ENCODE measurements at regions not wholly inside any gene's neighbourhood (a gene's known extent, or its start where the extent isn't known, plus 50 kb on each side); places are given as distances from the start of the nearest gene placed in this dataset.
"Not testable (repeated sequence)": the region's sequence is repeated elsewhere in the genome, so short reads cannot be mapped to it uniquely, and the experiment has no call there.

DNA sequence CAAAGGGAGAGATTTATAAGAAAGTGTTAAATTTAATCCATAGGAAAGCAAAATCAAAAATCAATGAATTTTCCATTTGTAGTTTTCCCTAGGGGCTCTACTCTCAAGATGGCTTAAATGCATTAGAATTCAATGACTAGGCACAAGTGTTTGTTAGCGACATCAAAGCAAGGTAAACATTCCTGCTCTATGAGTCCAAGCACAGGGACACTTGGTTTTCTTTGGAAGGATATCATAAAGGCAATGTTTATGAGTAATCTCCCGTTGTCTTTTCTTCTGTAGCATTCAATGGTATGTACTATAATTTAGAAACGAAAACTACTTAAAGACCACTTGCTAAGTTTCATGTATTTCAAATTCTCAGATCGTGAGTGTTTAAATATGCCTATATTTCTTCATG, 54.8 kb upstream of the ZNF717 start:
- DNase-seq (ENCODE audit: low spot score) = not testable (repeated sequence)

DNA sequence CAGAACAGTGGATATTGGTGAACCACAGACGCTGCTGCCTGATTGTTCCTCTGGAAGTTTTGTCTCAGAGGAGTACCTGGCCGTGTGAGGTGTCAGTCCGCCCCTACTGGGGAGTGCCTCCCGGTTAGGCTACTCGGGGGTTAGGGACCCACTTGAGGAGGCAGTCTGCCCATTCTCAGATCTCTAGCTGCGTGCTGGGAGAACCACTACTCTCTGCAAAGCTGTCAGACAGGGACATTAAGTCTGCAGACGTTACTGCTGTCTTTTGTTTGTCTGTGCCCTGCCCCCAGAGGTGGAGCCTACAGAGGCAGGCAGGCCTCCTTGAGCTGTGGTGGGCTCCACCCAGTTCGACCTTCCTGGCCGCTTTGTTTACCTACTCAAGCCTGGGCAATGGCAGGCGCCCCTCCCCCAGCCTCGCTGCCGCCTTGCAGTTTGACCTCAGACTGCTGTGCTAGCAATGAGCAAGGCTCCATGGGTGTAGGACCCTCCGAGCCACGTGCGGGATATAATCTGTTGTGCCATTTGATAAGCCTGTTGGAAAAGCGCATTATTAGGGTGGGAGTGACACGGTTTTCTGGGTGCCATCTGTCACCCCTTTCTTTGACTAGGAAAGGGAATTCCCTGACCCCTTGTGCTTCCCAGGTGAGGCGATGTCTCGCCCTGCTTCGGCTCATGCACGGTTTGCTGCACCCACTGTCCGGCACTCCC, 65.1 kb upstream of the ZNF717 start:
- not testable (repeated sequence) for DNase-seq (ENCODE audit: low spot score)

DNA sequence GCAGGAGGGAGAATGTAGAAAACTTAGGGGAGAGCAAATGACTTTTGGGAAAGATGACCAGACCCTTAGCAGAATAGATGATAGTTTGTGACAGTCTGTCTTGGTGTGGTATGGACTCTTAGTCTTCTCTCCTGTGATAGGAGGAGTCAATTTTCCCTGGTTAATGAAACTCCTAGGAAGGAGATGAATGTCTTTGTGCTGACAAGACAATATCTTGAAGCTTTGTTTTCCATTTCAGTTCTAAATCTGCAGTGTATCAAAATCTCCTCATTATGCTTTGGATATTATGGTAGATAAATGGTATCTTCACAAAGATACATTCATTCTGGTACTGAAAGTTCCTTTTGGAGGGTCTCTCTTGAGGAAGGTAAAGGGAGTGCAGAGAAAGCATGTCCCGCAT, 77.8 kb upstream of the ZNF717 start:
- no peak for DNase-seq (ENCODE audit: low spot score)

DNA sequence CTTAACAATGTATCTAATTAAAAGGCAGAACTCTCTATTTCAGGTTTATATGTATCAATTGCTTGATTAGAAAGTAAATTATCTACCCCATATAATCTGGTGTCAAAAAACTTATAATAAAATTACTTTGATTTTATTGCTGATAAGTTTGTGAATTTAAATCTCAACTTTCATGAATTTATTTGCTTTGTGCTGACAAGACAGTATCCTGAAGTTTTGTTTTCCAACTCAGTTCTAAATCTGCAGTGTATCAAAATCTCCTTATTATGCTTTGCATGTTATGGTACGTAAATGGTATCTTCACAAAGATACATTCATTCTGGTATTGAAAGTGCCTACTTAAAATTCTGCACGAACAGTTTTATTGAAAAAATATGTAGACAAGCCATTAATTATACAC, 78.5 kb upstream of the ZNF717 start:
- no peak for DNase-seq (ENCODE audit: low spot score)

DNA sequence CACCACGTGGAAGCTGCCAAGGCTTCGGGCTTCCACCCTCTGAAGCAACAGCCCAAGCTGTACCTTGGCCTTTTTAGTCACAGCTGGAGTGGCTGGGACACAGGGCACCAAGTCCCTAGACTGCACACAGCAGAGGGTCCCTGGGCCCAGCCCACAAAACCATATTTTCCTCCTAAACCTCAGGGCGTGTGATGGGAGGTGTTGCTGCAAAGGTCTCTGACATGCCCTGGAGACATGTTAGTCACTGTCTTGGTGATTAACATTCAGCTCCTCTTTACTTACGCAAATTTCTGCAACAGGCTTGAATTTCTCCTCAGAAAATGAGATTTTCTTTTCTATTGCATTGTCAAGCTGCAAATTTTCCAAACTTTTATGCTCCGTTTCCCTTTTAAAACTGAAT, 98.4 kb upstream of the ZNF717 start:
- DNase-seq (ENCODE audit: low spot score) = not testable (repeated sequence)

DNA sequence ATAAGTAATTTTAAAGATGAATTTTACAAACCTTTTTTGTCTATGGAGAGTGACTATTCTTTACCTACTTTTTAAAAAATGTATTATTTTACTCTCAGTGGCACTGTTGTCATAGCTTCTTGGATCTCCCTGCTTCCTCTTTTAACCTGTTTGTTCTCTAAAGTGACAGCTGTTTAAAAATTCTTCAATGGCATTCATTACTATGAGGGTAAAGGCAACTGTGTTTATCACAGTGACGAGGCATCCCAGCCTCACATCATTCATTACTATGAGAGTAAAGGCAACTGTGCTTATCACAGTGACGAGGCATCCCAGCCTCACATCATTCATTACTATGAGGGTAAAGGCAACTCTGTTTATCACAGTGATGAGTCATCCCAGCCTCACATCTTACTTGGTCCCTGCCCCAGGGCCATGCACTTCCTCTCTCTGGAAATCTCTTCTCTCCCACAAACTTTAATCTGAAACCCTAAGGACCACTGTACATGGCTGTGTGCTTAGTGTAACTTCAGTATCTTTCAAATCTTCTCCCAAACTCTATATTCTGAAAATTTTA, 101.7 kb upstream of the ZNF717 start:
- DNase-seq (ENCODE audit: low spot score) = no peak

DNA sequence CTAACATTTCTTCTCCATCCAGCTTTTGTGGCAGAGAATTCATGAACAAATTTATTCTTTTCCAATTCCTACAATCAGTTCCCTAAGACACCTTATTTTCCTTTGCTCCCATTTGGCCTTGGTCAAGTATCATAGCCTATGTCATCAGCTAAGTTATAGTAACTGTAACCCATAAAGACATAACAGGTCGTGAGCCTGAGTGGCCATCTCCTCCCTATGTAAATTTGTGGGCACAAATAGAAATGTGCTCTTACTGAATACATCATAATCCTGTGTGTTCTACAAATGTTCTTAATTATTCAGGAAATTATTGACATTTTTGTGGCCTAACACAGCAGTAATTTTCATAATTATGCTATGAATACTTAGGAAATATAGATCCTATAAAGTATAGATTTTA, 108.9 kb upstream of the ZNF717 start:
- DNase-seq (ENCODE audit: low spot score) = no peak

DNA sequence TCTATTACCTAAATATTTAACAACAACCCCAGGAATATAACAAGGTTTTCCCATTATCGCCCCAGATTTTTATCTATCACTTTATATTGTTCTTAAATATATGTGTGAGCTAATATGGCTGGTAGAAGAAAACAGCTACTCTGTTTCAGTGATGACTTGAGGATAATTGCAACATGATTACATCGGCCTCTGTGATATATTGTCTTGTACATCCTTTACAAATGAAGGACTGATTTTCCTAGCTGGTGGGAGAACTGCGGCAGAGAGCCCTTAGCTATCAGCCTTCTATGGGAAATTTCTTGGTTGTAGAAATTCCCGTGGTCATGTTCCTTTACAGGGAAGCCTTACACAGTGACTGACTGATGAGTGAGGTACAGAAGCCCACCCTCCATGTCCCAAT, 110.9 kb upstream of the ZNF717 start:
- no peak for DNase-seq (ENCODE audit: low spot score)

DNA sequence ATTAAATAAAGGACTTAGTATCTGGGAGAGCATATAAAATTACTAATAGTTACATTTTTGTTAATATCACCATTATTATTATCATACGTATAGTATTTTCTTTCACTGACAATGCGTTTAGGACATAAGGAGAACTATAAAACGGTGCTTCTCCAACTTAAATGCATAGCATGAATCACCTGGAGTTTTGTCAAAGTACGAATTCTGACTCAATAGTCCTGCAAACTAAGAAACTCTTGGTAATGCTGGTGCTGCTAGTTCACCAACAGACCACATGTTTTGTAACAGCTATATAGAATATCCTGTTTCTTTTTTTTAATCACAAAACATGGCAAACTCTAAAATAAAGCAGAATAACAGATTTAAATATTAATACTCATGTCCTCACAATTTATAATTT, 116.1 kb upstream of the ZNF717 start:
- DNase-seq (ENCODE audit: low spot score) = not testable (repeated sequence)

DNA sequence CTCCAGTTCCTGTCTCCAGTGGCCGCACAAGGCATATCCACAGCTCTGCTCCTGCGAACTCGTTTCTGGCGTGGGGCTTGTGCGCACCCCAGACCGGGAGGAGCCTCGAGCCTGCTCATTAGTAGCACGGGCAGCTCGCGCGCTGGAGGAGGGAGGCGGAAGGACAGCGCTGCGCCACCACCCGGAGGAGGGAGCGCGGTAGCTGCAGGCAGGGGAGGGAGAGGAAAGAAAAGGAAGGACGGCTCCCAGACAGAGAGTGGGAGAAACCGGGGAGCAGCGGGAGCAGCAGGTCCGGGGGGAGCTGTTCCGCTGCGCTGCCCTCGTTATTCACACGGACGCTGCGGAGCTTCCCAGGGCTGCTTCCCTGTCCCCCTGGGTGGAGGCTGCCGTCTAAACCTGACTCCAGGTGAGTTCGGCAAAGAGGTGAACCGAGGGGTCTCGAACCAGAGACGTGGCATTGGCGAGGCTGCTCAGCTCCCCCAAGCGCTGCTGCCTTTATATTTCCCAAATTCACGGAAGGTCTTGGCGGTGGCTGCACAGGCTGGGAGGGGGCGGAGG, 121.3 kb upstream of the ZNF717 start:
- DNase-seq (ENCODE audit: low spot score) = no peak

DNA sequence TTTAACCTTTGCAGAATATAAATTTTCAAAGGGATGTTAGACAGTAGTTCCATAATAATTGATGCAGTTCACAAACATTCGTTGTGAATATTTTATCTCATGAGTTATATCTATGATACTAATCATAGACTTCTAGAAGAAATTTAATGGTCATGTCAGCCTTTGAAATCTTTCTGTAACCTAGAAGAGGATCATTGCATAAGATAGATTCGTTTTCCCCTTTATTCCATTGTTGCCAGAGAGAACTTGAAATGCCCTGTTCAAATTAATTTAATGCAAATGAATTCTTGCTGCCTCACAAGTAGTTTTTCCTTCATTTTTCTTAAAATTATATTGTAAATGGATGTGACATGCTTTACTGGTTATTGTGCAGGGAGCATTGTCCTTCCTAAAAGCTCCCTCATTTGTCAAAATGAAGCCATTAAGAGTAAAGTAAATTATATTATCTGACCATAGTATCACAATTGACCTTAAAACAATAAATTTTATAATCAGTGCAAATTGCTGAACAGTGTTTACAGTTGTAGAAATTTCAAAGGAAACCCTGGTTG, 128.5 kb upstream of the ZNF717 start:
- no peak for DNase-seq (ENCODE audit: low spot score)

DNA sequence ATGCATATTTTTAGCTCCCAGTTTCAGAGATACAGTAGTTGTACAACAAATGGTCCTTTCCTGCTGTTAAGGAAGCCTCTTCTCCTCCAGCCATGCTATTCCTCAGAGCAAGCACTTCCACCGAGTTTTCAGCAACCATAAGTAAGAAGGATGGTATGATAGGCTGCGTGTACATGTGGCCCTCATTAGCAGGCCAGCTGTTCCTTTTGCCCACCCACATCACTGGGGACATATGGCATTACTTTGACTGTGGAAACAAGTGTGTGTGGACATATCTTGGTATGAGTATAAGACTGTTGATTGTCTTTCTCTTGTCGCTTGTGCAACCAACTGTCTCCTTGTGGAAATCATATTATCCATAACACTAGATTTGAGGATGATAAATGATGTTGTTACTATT, 129.4 kb upstream of the ZNF717 start:
- DNase-seq (ENCODE audit: low spot score) = not testable (repeated sequence)

DNA sequence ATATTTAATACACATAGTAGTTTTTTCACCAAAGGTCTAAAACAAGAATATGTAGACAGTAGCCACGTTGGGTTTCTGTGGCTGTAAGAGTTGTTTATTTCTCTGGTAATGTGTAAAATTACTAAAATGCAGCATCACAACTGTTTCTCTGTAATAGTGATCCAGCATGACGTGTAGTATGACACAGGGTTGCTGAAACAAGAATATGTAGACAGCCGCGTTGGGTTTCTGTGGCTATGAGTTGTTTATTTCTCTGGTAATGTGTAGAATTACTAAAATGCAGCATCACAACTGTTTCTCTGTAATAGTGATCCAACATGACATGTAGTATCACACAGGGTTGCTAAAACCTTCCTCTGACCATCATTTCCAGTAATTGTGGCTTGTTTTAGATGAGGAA, 153.6 kb upstream of the ZNF717 start:
- no peak for DNase-seq (ENCODE audit: low spot score)

DNA sequence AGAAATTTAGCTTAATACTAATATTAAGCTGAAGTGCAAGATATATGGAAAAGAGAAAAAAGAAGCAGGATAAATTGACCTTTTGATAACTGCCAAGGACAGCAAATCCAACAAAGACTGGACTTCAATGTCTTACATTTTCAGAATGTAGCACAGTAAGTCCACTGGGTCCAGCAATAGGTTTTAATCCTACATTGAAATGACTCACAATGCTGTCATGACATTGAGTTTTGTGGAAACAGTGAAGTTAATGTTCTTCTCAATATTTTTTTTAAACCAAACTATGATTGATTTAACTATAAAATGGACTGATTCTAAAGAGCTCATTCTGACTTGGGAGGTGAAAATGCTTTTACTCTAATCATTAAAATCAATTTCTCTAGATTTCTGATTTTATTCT, 166.6 kb upstream of the ZNF717 start:
- DNase-seq (ENCODE audit: low spot score) = peak; percentile 50

DNA sequence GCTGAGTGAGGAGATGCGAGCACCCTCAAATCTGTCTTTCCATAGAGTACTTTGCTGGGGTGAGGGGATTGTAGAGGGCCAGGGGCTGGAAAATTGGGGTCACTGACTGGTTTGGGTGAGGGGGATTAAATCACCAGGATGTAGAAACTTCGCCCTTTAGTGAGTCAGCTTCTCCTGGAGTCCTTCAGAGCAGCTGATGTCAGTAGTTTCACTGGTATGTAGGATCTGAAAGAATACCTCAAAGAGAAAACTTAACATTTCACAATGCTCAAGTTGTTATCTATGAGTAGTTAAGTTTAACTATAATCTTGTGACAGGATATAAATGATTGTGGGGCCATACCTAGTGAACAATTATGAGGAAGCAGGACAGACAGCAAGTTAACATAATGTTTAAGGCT, 174.7 kb upstream of the ZNF717 start:
- DNase-seq (ENCODE audit: low spot score) = not testable (repeated sequence)

DNA sequence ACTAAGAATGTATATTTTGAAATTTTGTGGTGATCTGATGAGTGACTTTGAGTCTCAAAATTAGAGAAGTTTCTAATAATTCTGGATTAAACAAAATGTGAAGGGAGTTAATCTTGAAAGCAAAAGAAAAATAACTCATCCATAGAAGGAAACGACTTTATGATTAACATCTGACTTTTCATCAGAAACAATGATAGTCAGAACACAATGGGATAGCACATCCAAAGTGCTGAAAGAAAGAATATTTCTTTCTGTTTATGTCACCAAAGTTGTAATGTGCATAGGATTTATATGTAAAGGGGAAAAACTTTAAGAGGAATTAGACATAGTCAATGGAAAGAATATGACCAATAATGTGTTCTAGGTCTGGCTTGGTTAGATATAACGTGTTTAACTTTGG, 176.7 kb upstream of the ZNF717 start:
- DNase-seq (ENCODE audit: low spot score) = not testable (repeated sequence)

DNA sequence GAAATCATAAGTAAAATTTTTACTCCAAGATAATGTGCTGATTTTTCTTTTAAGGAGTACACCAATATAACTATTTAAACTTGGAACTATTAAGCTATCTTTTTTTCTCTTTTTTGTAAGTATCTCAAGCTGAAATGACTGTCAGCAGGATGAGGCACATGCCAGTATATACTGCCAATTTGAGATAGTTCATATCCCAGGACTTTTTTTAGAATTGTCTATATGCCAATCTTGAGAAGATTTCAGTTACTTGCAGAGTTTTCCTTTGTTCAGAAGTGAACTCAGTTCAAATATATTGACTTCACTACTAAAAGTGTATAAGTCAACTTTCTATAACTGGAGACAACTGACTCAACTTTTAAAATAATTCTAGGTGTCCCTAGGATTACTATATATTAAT, 181.7 kb upstream of the ZNF717 start:
- DNase-seq (ENCODE audit: low spot score) = no peak

DNA sequence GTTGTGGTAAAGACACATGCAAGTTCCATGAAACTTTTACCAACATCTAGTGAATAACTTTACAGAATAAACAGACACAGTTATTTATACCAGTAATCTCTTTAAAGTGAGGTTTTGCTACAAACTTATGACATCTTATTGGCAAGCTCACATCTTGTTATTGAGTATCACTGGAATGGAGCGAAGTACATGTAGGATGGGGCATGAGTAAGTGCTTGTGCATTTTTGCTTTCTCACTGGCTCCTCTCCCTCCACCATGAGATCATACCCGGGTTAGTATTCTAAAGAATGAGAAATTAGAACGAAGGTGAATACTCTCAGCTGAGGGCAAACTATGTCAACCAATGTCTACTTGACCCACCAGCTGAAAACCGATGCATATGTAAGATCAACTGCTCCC, 193.3 kb upstream of the ZNF717 start:
- DNase-seq (ENCODE audit: low spot score) = no peak

DNA sequence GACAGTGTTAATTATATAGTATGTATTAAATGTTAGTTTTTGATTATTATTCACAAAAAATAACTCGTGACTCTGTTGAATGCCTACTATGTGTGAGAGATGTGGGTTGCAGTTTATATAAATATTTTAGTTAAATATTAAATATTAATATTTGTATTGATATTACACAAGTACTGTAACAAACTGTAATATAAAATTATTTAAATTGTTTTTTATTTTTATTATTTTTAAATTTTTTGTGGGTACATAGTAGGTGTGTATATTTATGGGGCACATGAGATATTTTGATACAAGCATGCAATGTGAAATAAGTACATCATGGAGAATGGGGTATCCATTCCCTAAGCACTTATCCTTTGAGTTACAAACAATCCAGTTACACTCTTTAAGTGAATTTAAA, 196.1 kb upstream of the ZNF717 start:
- no peak for DNase-seq (ENCODE audit: low spot score)

DNA sequence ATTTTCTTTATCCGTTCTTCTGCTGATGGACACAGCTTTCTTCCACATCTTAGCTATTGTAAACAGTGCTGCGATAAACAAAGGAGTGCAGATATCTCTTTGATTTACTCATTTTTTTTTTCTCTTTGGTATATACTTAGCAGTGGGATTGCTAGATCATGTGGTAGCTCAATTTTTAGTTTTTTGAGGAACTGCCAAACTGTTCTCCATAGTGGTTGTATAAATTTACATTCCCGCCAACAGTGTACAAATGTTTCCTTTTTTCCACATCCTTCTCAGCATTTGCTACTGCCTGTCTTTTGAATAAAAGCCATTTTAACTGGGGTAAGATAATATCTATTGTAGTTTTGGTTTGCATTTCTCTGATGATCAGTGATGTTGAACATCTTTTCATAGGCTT, 196.8 kb upstream of the ZNF717 start:
- DNase-seq (ENCODE audit: low spot score) = no peak

DNA sequence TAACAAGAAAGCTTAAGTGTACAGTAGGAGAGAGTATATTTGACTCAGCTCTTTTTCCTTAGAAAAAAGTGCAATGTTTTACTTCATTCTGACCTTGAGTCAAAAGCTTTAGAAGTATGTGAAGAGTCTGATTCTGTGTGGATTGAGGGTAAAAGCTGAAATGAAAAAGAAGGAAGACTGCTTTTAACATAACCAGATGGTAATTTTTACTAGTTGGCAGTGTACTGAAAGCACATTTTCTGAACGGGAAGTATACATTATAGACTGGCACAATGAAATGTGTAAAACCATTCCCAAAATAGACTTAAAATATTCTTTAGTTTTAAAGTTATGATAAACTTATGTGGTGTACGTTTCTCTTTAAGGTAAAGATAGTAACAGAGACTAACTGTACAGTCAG, 197.8 kb upstream of the ZNF717 start:
- DNase-seq (ENCODE audit: low spot score) = no peak

DNA sequence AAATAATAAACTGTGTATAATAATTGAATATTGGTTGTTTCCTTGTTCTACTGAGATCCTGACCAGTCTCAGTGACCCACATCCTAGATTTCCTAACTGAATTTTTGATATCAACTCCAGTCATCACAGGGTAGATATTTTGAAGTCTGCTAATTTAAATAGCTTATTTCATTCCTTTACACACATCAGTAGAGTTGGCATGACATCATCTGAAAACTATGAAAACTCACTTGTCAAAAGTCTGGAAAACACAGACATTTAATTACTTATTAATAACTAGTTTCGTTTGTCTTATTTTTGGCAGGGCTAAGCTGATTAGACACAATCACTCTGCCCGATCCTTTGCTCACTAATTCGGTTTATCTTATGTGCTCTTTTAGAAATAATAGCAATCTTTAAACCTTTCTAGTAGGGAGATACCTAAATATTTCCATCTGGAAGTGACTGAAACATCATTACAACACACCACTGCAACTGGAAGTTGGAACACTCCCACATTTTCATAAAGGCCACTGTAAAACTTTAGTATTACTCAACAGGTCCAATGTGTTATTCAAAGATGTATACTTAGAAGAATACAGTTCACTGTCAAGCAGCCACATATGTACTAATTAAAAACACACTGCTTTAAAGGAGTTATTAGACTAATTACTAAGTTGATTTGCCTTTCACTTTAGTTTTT, 198.4 kb upstream of the ZNF717 start:
- DNase-seq (ENCODE audit: low spot score) = no peak

DNA sequence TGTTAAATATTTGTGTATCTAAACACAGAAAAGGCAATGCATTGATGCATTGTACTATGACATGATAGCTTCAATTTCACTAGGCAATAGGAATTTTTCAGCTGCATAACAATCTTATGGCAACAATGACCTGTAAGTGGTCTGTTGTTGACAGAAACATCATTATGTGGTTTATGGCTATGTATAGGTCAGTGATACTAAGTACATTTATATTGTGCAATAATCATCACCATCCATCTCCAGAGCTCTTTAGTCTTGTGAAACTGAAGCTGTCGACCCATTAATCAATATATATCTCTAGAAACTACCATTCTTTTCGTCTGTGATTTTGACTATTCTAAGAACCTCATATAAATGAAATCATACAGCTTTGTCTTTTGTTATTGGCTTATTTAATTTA, 200.1 kb upstream of the ZNF717 start:
- DNase-seq (ENCODE audit: low spot score) = no peak
